ENCODE measurements at regions not wholly inside any gene's neighbourhood (a gene's known extent, or its start where the extent isn't known, plus 50 kb on each side); places are given as distances from the start of the nearest gene placed in this dataset.

GRCh38 chr6:51495096-51495495, 592.3 kb downstream of the PKHD1 start:
- no peak overlapping the region for H3K4me3 ChIP-seq (ENCODE audit: low read depth in 1 of 2, low read length in 1 of 2)
- no peaks in the 10 kb centered on the region for H3K4me1 ChIP-seq (ENCODE audit: control insufficient read depth in 1 of 2, insufficient read depth in 1 of 2, low read depth in 1 of 2, low read length in 1 of 2)
- no peaks in the 10 kb centered on the region for H3K9me3 ChIP-seq
- no peak overlapping the region for H3K27ac ChIP-seq
- H3K27me3 ChIP-seq, result no peaks in the 10 kb centered on the region
- no peak for TF ChIP-seq CTCF (IDR thresholded peaks at IDR 0.05)
- H3K36me3 ChIP-seq, result no peaks in the 10 kb centered on the region

- H3K4me3 ChIP-seq (ENCODE audit: low read depth in 1 of 2, low read length in 1 of 2), result no peak overlapping the region
- no peaks in the 10 kb centered on the region for H3K9me3 ChIP-seq
- H3K4me1 ChIP-seq (ENCODE audit: control insufficient read depth in 1 of 2, insufficient read depth in 1 of 2, low read depth in 1 of 2, low read length in 1 of 2), result no peaks in the 10 kb centered on the region
- no peaks in the 10 kb centered on the region for H3K27me3 ChIP-seq
- no peak overlapping the region for H3K27ac ChIP-seq
- TF ChIP-seq CTCF (IDR thresholded peaks at IDR 0.05), result no peak
- no peaks in the 10 kb centered on the region for H3K36me3 ChIP-seq
Observed at GRCh38 chr6:51495610-51496396, 591.6 kb downstream of the PKHD1 start.

- TF ChIP-seq CTCF (IDR thresholded peaks at IDR 0.05), result no peak
- Histone ChIP-seq H3K4me1 (ENCODE audit: control insufficient read depth in 1 of 2, insufficient read depth in 1 of 2, low read depth in 1 of 2, low read length in 1 of 2) (no peaks in the 10 kb centered on the region), H3K27me3 (no peaks in the 10 kb centered on the region), H3K4me3 (ENCODE audit: low read depth in 1 of 2, low read length in 1 of 2) (no peak overlapping the region), H3K27ac (no peak overlapping the region), H3K36me3 (no peaks in the 10 kb centered on the region), H3K9me3 (no peaks in the 10 kb centered on the region)
Observed at GRCh38 chr6:51502996-51503395, 584.4 kb downstream of the PKHD1 start.

- no peaks in the 10 kb centered on the region for H3K36me3 ChIP-seq
- H3K27me3 ChIP-seq, result no peaks in the 10 kb centered on the region
- H3K4me1 ChIP-seq (ENCODE audit: control insufficient read depth in 1 of 2, insufficient read depth in 1 of 2, low read depth in 1 of 2, low read length in 1 of 2), result no peaks in the 10 kb centered on the region
- H3K4me3 ChIP-seq (ENCODE audit: low read depth in 1 of 2, low read length in 1 of 2), result no peak overlapping the region
- no peak overlapping the region for H3K27ac ChIP-seq
- TF ChIP-seq CTCF (IDR thresholded peaks at IDR 0.05), result no peak
- H3K9me3 ChIP-seq, result no peaks in the 10 kb centered on the region
Observed at GRCh38 chr6:51505434-51505833, 582.0 kb downstream of the PKHD1 start.

DNA sequence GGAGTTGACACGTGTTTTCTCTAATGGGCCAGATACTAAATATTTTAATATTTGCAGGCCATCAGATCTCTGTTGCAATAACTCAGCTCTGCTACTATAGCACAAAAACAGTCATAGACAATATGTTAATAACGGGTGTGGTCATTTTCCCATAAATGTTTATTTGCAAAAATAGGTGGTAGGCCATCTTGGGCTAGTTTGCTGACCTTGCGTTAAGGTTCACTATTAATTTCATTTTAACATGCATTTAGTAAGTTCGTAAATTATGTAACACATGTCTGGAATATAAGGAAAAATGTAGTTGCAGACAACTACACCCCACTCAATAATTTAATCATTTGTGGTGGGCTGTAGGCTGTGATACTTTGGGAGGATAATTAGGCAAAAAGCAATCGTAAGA, 577.8 kb downstream of the PKHD1 start:
- Histone ChIP-seq H3K27ac (no peak overlapping the region), H3K27me3 (no peaks in the 10 kb centered on the region), H3K4me1 (ENCODE audit: control insufficient read depth in 1 of 2, insufficient read depth in 1 of 2, low read depth in 1 of 2, low read length in 1 of 2) (no peaks in the 10 kb centered on the region), H3K4me3 (ENCODE audit: low read depth in 1 of 2, low read length in 1 of 2) (no peak overlapping the region), H3K9me3 (no peaks in the 10 kb centered on the region), H3K36me3 (no peaks in the 10 kb centered on the region)
- TF ChIP-seq CTCF (IDR thresholded peaks at IDR 0.05), result no peak

Measured in neutrophil (primary cell).